GM23248 (cell line): ENCODE measurements at regions not wholly inside any gene's neighbourhood (a gene's known extent, or its start where the extent isn't known, plus 50 kb on each side); places are given as distances from the start of the nearest gene placed in this dataset.

Source experiments
- EZH2 ChIP-seq: fragments of 200-600 bp; sonication (generic); IDR thresholded peaks from 2 replicates; pipeline ENCODE4 v1.6.1; 2018; ENCODE audit warnings: antibody characterized with exemption, mild to moderate bottlenecking; ENCODE audit not compliant: insufficient read depth, poor library complexity, severe bottlenecking
- EZH2phosphoT487 ChIP-seq: fragments of 200-600 bp; sonication (generic); IDR thresholded peaks from 2 replicates; pipeline ENCODE4 v1.6.1; 2018; ENCODE audit warnings: antibody characterized with exemption, moderate library complexity, mild to moderate bottlenecking, low read depth; ENCODE audit not compliant: insufficient read depth

DNA sequence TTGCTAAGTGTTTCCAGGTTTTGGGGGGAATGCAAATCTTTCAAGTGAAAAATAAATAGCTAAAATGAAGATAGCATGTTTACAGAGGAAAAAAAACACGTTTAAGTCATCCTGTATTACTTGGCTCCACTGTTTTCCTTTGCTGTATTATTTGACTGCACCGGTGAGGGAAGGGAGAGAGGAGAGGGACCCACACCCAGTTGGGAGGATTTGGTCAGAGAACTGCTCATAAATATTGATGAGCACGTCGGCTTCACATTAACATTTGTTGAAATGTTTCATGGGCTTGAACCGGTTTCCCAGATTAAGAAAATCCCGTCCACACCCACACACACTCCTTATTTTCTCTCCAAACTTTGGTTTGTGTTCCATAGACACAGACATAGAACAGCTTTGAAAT lies 493.8 kb upstream of the MGMT start:
- TF ChIP-seq EZH2 (no peak), EZH2phosphoT487 (no peak)
